Tibial artery (tissue), 4 donors: ENCODE measurements at regions not wholly inside any gene's neighbourhood (a gene's known extent, or its start where the extent isn't known, plus 50 kb on each side); places are given as distances from the start of the nearest gene placed in this dataset.

Experiments
- DNase-seq, 2 donors: peaks; one replicate each; pipeline ENCODE4 v3.0.0-alpha.2; 2019
- H3K27ac ChIP-seq, 2 donors: fragments of 200-600 bp; sonication (generic) in 1 of 2; 1 replicate in 1 of 2; 2 replicates in 1 of 2; pipeline ENCODE4 v1.5.1; 2018 to 2019; ENCODE audit warnings: mild to moderate bottlenecking in 1 of 2
- H3K27me3 ChIP-seq, 2 donors: fragments of 200-600 bp; sonication (generic) in 1 of 2; one replicate each; pipeline versions ENCODE4 v1.5.1 to v1.6.0; 2016 to 2019
- H3K36me3 ChIP-seq, 3 donors: fragments of 200-600 bp; sonication (generic) in 2 of 3; one replicate each; pipeline ENCODE4 v1.5.1; 2016 to 2019; ENCODE audit warnings: mild to moderate bottlenecking in 2 of 3
- H3K4me1 ChIP-seq, 4 donors: fragments of 200-600 bp; sonication (generic) in 2 of 4; 1 replicate in 3 of 4; 2 replicates in 1 of 4; pipeline ENCODE4 v1.5.1; 2016 to 2019
- H3K4me3 ChIP-seq, 2 donors: fragments of 200-600 bp; sonication (generic) in 1 of 2; 1 replicate in 1 of 2; 2 replicates in 1 of 2; pipeline ENCODE4 v1.5.1; 2018 to 2019; ENCODE audit warnings: mild to moderate bottlenecking in 2 of 2
- H3K9me3 ChIP-seq, 3 donors: fragments of 200-600 bp; sonication (generic) in 1 of 3; one replicate each; pipeline ENCODE4 v1.5.1; 2016 to 2019
- CTCF ChIP-seq, 2 experiments: fragments of 200-600 bp in 1 of 2; fragments of 450-650 bp in 1 of 2; IDR thresholded peaks; one replicate each; pipeline ENCODE4 v1.5.1; 2017 to 2019; ENCODE audit warnings: antibody characterized with exemption in 2 of 2, mild to moderate bottlenecking in 1 of 2, moderate library complexity in 1 of 2
- intact Hi-C: fragments of 100-400 bp; cut with DNase I; formaldehyde crosslinking; loops from one replicate; pipeline ENCODE4 v1.15.0; 2023; ENCODE audit warnings: low total_unique reads

- intact Hi-C loops: no loop called here
- H3K4me3 ChIP-seq: no peak overlapping the region
These were observed 1442.6 kb downstream of the SLITRK5 start for GRCh38 chr13:89113744-89114143.

DNA sequence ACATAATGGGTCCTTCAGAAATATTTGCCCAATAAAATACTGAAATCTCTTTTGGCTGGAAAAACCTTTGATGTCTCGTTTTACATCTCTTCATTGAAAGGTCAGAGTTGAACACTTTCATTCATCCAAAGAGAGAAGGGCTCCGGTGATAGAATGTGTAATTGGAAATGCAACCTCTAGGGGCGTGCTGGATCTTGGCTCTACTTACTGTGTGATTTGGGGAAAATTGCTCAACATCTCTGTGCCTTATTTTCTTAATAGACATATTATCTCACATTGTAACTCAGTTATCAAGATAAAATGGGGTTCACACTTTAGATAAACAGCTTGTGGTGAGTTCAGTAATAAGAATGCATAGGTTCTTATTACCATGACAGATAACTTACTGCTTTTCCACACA, 1444.1 kb downstream of the SLITRK5 start:
- TF ChIP-seq CTCF (IDR thresholded peaks at IDR 0.05): no peak
- Histone ChIP-seq H3K4me3 (no peak overlapping the region), H3K27ac (no peak overlapping the region), H3K4me1 (no peaks in the 10 kb centered on the region), H3K9me3 (no peaks in the 10 kb centered on the region), H3K27me3 (no peaks in the 10 kb centered on the region), H3K36me3 (no peaks in the 10 kb centered on the region)
- intact Hi-C loops: no loop called here
- no peak for DNase-seq

More at GRCh38 chr13:89113744-89114143, 1442.6 kb downstream of the SLITRK5 start:
- no peaks in the 10 kb centered on the region for H3K27me3 ChIP-seq
- no peak overlapping the region for H3K27ac ChIP-seq
- no peak for DNase-seq
- no peaks in the 10 kb centered on the region for H3K4me1 ChIP-seq
- H3K36me3 ChIP-seq: no peaks in the 10 kb centered on the region
- H3K9me3 ChIP-seq: no peaks in the 10 kb centered on the region
- TF ChIP-seq CTCF (IDR thresholded peaks at IDR 0.05): no peak

DNA sequence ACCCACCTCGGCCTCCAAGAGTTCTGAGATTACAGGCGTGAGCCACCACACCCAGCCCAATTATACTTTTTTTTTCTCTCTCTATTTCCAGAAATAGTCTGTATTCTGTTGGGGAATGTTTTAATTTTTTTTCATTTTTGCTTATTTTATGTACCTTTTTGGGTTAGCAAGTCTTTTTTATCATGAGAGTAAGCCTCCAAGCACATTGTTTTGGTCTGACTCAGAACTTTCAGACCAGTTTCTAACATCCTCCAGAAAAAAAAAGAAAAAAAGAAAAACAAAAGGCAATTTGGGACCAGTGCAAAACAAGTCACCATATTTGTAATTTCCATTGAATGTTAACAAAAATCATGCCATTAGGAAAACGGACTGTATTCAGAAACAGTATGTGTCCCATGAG, 1465.5 kb downstream of the SLITRK5 start:
- H3K4me3 ChIP-seq: no peak overlapping the region
- no peaks in the 10 kb centered on the region for H3K4me1 ChIP-seq
- no peaks in the 10 kb centered on the region for H3K9me3 ChIP-seq
- intact Hi-C loops: no loop called here
- TF ChIP-seq CTCF (IDR thresholded peaks at IDR 0.05): no peak
- no peak overlapping the region for H3K27ac ChIP-seq
- no peaks in the 10 kb centered on the region for H3K27me3 ChIP-seq
- no peak for DNase-seq
- no peaks in the 10 kb centered on the region for H3K36me3 ChIP-seq

- H3K27ac ChIP-seq: no peak overlapping the region
- no peaks in the 10 kb centered on the region for H3K4me1 ChIP-seq
- no peak for TF ChIP-seq CTCF (IDR thresholded peaks at IDR 0.05)
- peaks cover 0 to 5% (median 0%) of the 10 kb centered on the region in 3 donors for H3K9me3 ChIP-seq
- DNase-seq: no peak
- intact Hi-C loops: no loop called here
- no peaks in the 10 kb centered on the region for H3K27me3 ChIP-seq
- H3K4me3 ChIP-seq: no peak overlapping the region
- no peaks in the 10 kb centered on the region for H3K36me3 ChIP-seq
These were observed 1479.2 kb downstream of the SLITRK5 start for GRCh38 chr13:89150362-89150761.

DNA sequence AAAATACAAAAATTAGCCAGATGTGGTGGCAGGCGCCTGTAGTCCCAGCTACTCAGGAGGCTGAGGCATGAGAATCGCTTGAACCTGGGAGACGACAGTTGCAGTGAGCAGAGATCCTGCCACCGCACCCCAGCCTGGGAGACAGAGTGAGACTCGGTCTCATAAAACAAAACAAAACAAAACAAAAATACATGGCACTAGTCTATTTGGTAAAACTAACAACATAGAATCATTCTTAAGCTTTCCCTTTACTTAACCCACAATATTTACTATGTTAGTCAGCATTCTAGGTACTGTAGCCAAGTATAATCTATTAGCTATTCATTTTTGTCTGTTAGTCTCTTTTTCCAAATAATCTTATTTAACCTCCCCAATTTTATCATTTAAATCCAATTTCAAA, 1482.8 kb downstream of the SLITRK5 start:
- intact Hi-C loops: no loop called here
- Histone ChIP-seq H3K36me3 (no peaks in the 10 kb centered on the region), H3K4me3 (no peak overlapping the region), H3K9me3 (peaks cover 0 to 5% (median 0%) of the 10 kb centered on the region in 3 donors), H3K27me3 (no peaks in the 10 kb centered on the region), H3K27ac (no peak overlapping the region), H3K4me1 (no peaks in the 10 kb centered on the region)
- DNase-seq: no peak
- TF ChIP-seq CTCF (IDR thresholded peaks at IDR 0.05): no peak

- H3K4me3 ChIP-seq: no peak overlapping the region
- no peaks in the 10 kb centered on the region for H3K4me1 ChIP-seq
- H3K9me3 ChIP-seq: no peaks in the 10 kb centered on the region
- intact Hi-C loops: no loop called here
- no peaks in the 10 kb centered on the region for H3K36me3 ChIP-seq
- H3K27ac ChIP-seq: no peak overlapping the region
- no peak for DNase-seq
- TF ChIP-seq CTCF (IDR thresholded peaks at IDR 0.05): no peak
- H3K27me3 ChIP-seq: no peaks in the 10 kb centered on the region
These were observed 1491.9 kb downstream of the SLITRK5 start for GRCh38 chr13:89163096-89163495.
